NCI-H82 (cell line): ENCODE measurements at regions not wholly inside any gene's neighbourhood (a gene's known extent, or its start where the extent isn't known, plus 50 kb on each side); places are given as distances from the start of the nearest gene placed in this dataset.

Experiments used
- DNase-seq: peaks from one replicate; lab custom pipeline; 2025; lab: John Stamatoyannopoulos, UW

- peak; percentile 5 for DNase-seq
These were observed 966.6 kb downstream of the HACE1 start for GRCh38 chr6:103893141-103893581.

- DNase-seq, result no peak
These were observed 972.8 kb downstream of the HACE1 start for GRCh38 chr6:103886951-103887350.

DNA sequence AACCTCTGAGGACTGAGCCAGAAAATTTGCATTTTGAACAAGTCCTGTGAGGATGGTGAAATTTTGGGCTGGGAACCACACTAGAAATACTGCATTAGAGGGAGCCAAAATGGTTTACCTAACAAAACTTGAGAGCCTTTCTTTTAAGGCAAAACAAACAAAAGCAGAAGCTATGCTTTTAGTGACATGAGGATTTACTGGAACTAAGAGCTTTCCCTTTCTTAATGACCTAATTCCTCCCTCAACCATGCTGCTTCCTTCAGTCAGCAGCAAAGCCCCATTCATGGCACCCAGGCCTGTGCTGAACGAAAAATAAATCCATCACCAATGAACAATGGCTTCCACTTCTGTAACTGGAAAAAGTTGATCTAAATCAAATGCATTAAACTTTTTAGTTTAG lies 974.3 kb downstream of the HACE1 start:
- DNase-seq, result no peak

- no peak for DNase-seq
These were observed 979.9 kb downstream of the HACE1 start for GRCh38 chr6:103879800-103880199.

DNA sequence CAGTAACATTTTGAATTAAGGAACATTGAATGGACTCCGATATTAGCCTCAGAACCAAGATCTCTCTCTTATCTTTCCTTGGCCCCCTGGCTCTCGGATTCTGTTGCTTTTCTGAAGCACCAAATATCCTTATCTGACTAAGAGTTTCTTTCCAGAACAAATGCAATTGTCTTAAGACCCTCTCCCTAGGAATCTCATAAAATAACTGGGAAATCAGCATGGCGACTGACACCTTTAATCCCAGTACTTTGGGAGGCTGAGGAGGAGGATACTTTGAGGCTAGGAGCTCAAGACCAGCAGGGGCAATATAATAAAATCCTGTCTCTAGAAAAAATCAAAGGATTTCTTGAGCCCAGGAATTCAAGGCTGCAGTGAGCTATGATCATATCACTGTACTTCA lies 984.5 kb downstream of the HACE1 start:
- DNase-seq, result no peak

GRCh38 chr6:103874575-103874974 lies 985.1 kb downstream of the HACE1 start:
- DNase-seq, result no peak

GRCh38 chr6:103872678-103873077 lies 987.0 kb downstream of the HACE1 start:
- no peak for DNase-seq

DNA sequence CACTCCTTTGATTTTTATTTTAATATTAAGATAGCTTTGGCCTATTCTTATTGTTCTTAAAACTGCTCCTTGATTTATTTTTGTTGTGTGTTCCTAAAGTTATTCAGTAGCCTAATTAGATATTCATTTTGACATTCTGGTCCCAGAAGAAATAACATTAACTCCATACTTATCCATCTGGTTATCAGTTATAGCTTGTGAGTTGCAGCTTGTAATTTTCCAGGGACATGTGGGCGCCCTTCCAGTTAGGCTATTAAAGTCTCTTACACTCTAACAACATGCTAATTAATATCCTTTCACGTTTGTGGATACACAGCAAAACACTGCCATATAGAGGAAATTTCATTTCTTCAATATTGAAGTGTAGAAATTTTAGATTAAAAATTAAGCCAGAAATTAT lies 987.5 kb downstream of the HACE1 start:
- no peak for DNase-seq

- DNase-seq, result no peak
These were observed 988.7 kb downstream of the HACE1 start for GRCh38 chr6:103870970-103871369.

- no peak for DNase-seq
These were observed 997.4 kb downstream of the HACE1 start for GRCh38 chr6:103862297-103862696.

- no peak for DNase-seq
These were observed 1001.7 kb downstream of the HACE1 start for GRCh38 chr6:103858003-103858402.

DNA sequence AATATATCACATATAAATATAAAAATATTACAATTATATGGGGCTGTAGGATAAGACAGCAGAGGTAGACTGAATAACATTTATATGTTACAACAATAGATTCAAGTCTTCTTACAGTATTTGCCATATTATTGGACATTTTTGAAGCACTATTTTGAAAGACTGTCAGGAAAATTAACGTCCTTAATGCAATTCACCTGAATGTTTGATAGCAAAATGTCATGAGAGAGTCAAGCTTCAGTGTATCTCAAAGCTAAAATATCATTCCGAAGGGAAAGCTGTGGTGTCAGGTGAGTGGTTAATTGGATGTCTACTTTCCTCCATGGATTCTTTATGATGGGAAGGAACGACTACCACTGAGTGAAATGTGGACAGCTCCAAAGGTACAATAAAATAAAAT lies 1004.0 kb downstream of the HACE1 start:
- no peak for DNase-seq

- DNase-seq, result peak; percentile 15
These were observed 1005.7 kb downstream of the HACE1 start for GRCh38 chr6:103854059-103854458.

- DNase-seq, result no peak
These were observed 1021.3 kb downstream of the HACE1 start for GRCh38 chr6:103838457-103838856.

- no peak for DNase-seq
These were observed 1033.5 kb downstream of the HACE1 start for GRCh38 chr6:103826209-103826608.

- no peak for DNase-seq
These were observed 1039.6 kb downstream of the HACE1 start for GRCh38 chr6:103820148-103820547.

DNA sequence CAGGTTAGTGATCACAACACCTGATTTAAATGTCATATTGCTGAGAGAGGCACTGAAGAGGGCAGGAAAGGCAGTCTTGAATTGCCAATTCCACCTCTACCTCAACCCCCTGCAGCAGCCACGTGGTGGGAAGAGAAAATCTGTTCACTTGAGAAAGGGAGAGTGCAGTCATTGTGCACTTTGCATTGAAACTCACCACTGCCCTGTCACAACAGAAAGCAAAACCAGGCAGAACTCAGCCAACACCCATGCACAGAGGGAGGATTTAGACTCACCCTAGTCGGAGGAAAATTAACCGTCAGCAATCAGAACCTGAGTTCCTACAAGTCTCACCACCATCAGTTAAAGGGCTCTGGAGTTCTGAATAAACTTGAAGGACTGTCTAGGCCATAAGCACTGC lies 1040.2 kb downstream of the HACE1 start:
- DNase-seq, result no peak

DNA sequence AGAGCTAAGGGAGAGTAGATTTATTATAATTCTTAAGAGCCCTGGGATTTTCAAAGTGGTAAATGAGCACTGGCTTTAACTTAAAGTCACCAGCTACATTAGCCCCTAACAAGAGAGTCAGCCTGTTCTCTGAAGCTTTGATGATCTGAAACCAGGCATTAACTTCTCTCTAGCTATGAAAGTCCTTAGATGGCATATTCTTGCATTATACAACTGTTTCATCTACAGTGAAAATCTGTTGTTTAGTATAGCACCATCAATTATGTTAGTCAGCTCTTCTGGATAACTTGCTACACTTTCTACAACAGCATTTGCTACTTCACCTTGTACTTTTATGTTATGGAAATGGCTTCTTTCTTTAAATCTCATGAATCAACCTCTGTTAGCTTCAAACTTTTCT lies 1046.7 kb downstream of the HACE1 start:
- peak; percentile 43 for DNase-seq

GRCh38 chr6:103801901-103802479 lies 1057.7 kb downstream of the HACE1 start:
- DNase-seq, result peak; percentile 26

DNA sequence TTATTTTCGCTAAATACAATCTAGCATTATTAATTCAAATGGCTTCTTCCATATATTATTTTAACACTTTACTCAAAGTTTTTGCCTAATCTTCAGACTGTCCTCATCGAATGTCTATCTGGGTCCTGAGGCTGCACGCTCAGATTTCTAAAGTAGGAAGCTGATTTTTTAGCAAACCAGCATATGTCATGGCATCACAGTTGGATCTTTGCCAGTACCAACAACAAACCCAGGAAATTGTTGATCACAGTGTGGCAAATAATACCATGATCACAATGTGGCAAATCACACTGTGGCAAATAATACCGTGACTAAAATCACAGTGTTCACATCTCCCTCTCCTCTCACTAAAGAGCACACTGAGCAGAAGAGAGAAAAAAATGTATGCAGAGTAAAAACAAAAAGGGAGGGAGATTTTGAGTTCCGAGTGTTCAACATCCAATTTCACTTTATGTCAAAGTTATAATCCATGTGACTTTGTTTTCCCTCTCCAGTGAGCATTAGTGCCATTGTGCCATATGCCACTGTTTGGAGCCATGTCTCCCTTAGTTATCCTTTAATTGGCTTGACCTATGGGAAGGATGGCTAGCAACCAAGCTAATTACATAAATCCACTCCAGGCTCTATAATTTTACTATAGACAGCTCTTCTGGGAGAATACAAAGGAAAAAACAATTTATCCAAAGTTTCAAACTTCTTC lies 1059.6 kb downstream of the HACE1 start:
- peak; percentile 96 for DNase-seq

- DNase-seq, result peak; percentile 10
These were observed 1061.6 kb downstream of the HACE1 start for GRCh38 chr6:103798166-103798565.

- DNase-seq, result peak; percentile 29
These were observed 1062.0 kb downstream of the HACE1 start for GRCh38 chr6:103797738-103798137.

DNA sequence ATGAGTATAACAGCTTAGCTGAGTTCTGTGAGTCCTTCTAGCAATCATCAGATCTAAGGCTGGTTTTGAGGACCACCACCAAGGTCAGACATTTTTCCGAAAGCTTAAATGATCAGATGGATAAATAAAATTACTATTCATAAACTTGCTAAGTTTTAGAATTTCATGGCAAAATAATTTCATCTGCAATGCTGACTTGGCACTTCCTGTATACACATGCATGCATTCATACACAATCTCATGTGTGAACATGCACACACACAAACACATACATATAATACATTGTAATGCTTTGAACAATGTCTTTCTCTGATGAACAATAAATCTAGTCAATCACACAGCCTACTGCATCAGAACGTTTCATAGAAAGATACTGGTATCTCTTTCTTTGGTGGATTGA lies 1068.3 kb downstream of the HACE1 start:
- DNase-seq, result no peak

DNA sequence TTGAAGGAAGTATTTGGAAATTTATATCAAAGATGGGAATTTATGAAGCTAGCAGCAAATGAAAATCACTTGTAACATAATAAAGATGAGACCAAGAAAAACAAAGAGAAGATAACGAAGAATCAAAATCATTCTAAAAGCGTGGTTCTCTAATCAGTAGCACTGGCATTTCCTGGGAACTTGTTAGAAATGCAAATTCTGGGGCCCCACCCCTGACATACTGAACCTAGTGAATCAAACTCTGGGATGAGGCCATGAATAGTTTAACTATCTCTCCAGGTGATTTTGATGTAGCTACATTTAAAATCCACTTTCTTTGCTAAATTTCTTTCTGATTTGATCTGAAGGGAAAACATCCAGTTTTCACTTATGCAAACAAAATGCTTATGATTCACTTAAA lies 1075.6 kb downstream of the HACE1 start:
- no peak for DNase-seq
